ENCODE measurements at regions not wholly inside any gene's neighbourhood (a gene's known extent, or its start where the extent isn't known, plus 50 kb on each side); places are given as distances from the start of the nearest gene placed in this dataset.
"Not testable (repeated sequence)": the region's sequence is repeated elsewhere in the genome, so short reads cannot be mapped to it uniquely, and the experiment has no call there.

GRCh38 chr14:98928418-98928817, 343.6 kb downstream of the BCL11B start:
- no peak for TF ChIP-seq CTCF (IDR thresholded peaks at IDR 0.05; ENCODE audit: insufficient read depth, low read length, poor library complexity, severe bottlenecking)
- no peak overlapping the region for H3K4me3 ChIP-seq (replicated peaks; ENCODE audit: low read depth, low read length)
- no peak for DNase-seq (ENCODE audit: extremely low read depth, insufficient read length)
- H3K36me3 ChIP-seq (ENCODE audit: control insufficient read depth, insufficient read depth, low read length): no peaks in the 10 kb centered on the region
- H3K27me3 ChIP-seq (replicated peaks; ENCODE audit: control insufficient read depth, insufficient read depth, low read length): no peaks in the 10 kb centered on the region

GRCh38 chr14:98931126-98931525, 340.9 kb downstream of the BCL11B start:
- Histone ChIP-seq H3K36me3 (ENCODE audit: control insufficient read depth, insufficient read depth, low read length) (no peaks in the 10 kb centered on the region), H3K27me3 (replicated peaks; ENCODE audit: control insufficient read depth, insufficient read depth, low read length) (no peaks in the 10 kb centered on the region), H3K4me3 (replicated peaks; ENCODE audit: low read depth, low read length) (no peak overlapping the region)
- no peak for DNase-seq (ENCODE audit: extremely low read depth, insufficient read length)
- no peak for TF ChIP-seq CTCF (IDR thresholded peaks at IDR 0.05; ENCODE audit: insufficient read depth, low read length, poor library complexity, severe bottlenecking)

GRCh38 chr14:98931911-98932310, 340.1 kb downstream of the BCL11B start:
- no peak for DNase-seq (ENCODE audit: extremely low read depth, insufficient read length)
- Histone ChIP-seq H3K27me3 (replicated peaks; ENCODE audit: control insufficient read depth, insufficient read depth, low read length) (no peaks in the 10 kb centered on the region), H3K36me3 (ENCODE audit: control insufficient read depth, insufficient read depth, low read length) (no peaks in the 10 kb centered on the region), H3K4me3 (replicated peaks; ENCODE audit: low read depth, low read length) (no peak overlapping the region)
- TF ChIP-seq CTCF (IDR thresholded peaks at IDR 0.05; ENCODE audit: insufficient read depth, low read length, poor library complexity, severe bottlenecking): no peak

GRCh38 chr14:98932431-98933325, 339.3 kb downstream of the BCL11B start:
- no peak overlapping the region for H3K4me3 ChIP-seq (replicated peaks; ENCODE audit: low read depth, low read length)
- no peak for DNase-seq (ENCODE audit: extremely low read depth, insufficient read length)
- no peak for TF ChIP-seq CTCF (IDR thresholded peaks at IDR 0.05; ENCODE audit: insufficient read depth, low read length, poor library complexity, severe bottlenecking)
- H3K36me3 ChIP-seq (ENCODE audit: control insufficient read depth, insufficient read depth, low read length): no peaks in the 10 kb centered on the region
- H3K27me3 ChIP-seq (replicated peaks; ENCODE audit: control insufficient read depth, insufficient read depth, low read length): no peaks in the 10 kb centered on the region

- DNase-seq (ENCODE audit: extremely low read depth, insufficient read length); H3K4me3 ChIP-seq (replicated peaks; ENCODE audit: low read depth, low read length): not testable (repeated sequence)
These were observed 337.4 kb downstream of the BCL11B start for GRCh38 chr14:98934569-98934968.

GRCh38 chr14:98935921-98936320, 336.1 kb downstream of the BCL11B start:
- H3K36me3 ChIP-seq (ENCODE audit: control insufficient read depth, insufficient read depth, low read length): no peaks in the 10 kb centered on the region
- no peak for TF ChIP-seq CTCF (IDR thresholded peaks at IDR 0.05; ENCODE audit: insufficient read depth, low read length, poor library complexity, severe bottlenecking)
- H3K27me3 ChIP-seq (replicated peaks; ENCODE audit: control insufficient read depth, insufficient read depth, low read length): no peaks in the 10 kb centered on the region
- DNase-seq (ENCODE audit: extremely low read depth, insufficient read length): no peak
- H3K4me3 ChIP-seq (replicated peaks; ENCODE audit: low read depth, low read length): no peak overlapping the region

More at GRCh38 chr14:98934569-98934968, 337.4 kb downstream of the BCL11B start:
- H3K27me3 ChIP-seq (replicated peaks; ENCODE audit: control insufficient read depth, insufficient read depth, low read length); H3K36me3 ChIP-seq (ENCODE audit: control insufficient read depth, insufficient read depth, low read length): not testable (repeated sequence)

Measured in GM06990 (cell line).